Stimulated activated CD4-positive, alpha-beta T cell treated with anti-CD3 and anti-CD28 coated beads, Interleukin-4, amount 100 ng/mL, for 4 hours (primary cell): ENCODE measurements at regions not wholly inside any gene's neighbourhood (a gene's known extent, or its start where the extent isn't known, plus 50 kb on each side); places are given as distances from the start of the nearest gene placed in this dataset.
"Not testable (repeated sequence)": the region's sequence is repeated elsewhere in the genome, so short reads cannot be mapped to it uniquely, and the experiment has no call there.

Experiments
- DNase-seq, 2 experiments: peaks; one replicate each; pipeline ENCODE4 v3.0.0-alpha.2; 2020

DNA sequence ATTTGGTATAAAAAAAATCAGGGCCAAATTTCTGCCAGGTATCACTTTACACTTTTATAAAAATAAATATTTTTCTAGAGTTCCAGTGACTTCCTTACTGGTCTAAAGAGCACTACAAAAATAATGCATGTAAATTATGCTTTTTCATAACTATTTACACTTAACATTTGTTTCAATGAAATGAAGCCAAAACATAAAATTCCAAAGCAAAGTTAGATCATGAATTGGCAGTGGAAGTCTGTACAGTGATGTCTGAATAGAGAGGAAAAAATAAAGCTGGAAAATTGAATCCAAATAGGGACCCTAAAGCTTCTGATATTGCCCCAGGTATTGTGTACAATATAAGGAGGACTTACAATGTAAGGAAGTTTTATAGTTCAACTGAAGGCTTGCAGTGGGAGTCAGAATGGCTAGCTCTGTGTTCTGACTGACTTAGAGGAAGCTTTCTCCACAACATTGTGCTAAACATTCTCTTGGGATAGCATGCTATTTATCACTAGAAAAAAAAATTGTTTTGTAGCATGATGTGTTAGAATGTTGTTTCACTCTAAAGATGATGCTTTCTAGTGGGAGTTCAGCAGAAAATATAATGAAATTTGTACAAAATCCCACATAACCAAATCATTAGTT is 288.2 kb upstream of the UGT8 start:
- no peak for DNase-seq

GRCh38 chr4:114311787-114312186 is 286.8 kb upstream of the UGT8 start:
- DNase-seq: no peak

- no peak for DNase-seq
Measured at GRCh38 chr4:114312338-114312737, 286.3 kb upstream of the UGT8 start.

DNA sequence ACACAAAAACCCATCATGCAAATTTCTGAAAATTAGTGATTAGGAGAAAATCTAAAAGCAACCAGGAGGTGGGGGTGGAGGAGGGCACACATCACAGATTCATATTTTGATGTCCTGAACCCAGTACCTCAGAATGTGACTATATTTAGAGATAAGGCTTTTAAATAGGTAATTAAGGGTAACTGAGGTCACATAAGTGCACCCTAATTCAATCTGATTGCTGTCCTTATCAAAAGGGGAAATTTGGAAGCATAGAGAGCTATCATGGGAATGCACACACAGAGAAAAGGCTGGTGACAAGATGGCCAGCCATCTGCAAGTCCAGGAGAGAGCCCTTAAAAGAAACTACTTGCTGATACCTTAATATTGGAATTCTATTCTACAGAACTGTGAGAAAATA is 281.8 kb upstream of the UGT8 start:
- DNase-seq: no peak

DNA sequence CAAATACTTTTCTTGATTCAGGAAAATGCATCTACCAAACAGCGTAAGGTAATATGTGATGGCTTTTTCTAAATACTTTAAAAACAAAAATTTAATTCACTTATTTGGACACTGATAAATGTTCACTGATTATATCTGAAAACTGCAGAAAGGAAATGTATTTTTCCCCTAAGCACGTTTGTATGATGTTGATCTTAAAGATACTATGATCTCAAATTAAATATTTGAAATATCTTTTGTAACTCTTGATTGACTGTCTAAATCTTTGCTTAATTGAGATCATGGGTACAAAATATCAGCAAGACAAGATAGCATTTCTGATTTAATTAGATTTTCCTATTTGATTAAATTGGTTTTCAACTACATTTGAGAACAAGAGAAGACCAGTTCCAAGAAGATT is 281.0 kb upstream of the UGT8 start:
- no peak for DNase-seq

- no peak for DNase-seq
Measured at GRCh38 chr4:114318309-114318708, 280.3 kb upstream of the UGT8 start.

- no peak for DNase-seq
Measured at GRCh38 chr4:114320126-114320525, 278.5 kb upstream of the UGT8 start.

DNA sequence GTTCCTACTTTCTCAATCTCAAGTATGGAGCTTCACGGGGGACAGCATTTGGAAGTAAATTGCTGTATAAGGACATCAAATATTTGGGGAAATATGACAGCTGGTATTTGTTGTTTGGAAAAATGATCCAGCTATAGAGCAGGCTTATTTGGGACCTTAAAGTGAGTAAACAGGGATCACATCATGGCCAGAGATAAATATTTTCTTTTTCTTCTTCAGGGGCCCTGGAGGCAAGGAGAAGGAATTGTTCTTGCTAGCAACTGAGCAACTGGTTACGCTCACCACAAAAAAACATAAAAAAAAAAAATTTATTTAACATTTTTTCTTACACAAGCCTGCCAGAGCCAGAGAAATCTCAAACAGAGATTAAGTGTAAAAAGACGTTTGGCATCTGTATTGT is 277.2 kb upstream of the UGT8 start:
- DNase-seq: no peak

GRCh38 chr4:114323841-114324240 is 274.8 kb upstream of the UGT8 start:
- DNase-seq: no peak

DNA sequence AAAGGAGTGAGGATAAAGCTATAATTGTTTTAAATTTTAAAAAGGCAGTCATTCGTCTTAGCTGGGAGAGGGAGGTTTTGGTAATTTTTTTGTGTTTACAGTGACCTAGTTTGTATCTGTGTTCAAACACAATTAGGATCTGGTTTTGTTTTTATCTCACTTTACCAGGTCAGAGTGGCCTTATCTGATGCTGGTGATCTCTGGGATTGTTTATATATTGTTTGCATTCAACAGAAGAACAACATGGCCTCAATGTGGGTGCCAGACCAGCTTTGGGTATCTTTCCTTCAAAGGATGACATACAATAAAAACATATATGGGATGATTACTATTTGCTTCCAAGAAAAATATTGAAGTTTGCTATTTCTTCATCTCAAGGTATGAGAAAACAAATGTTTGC is 272.2 kb upstream of the UGT8 start:
- DNase-seq: no peak

DNA sequence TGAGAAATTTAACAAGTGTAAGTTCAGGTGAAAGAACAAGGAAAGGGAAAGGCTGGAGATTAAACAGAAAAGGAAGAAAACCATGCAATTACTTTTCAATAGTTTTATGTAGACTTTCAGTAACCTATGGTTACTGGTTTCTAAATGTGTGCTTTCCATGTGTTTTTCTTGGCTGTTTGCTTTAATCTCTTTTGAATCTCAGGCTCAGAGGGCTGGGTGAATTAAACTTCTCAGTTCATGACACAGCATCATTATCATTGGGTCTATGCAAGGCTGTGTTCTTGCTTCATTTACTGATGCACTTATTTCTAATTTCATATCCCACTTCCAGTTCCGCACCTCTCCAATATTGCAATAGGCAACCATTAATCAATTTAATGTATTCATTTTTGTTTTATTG is 266.5 kb upstream of the UGT8 start:
- no peak for DNase-seq

DNA sequence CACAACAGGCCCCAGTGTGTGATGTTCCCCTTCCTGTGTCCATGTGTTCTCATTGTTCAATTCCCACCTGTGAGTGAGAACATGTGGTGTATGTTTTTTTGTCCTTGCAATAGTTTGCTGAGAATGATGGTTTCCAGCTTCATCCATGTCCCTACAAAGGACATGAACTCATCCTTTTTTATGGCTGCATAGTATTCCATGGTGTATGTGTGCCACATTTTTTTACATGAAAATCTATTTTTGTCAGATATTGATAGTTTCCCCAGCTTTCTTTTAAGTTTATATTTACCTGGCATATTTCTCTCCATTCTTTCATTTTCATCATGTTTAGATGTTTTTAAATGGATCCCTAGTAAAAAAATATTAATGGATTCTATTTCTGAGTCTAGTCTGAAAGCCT is 264.2 kb upstream of the UGT8 start:
- not testable (repeated sequence) for DNase-seq

DNA sequence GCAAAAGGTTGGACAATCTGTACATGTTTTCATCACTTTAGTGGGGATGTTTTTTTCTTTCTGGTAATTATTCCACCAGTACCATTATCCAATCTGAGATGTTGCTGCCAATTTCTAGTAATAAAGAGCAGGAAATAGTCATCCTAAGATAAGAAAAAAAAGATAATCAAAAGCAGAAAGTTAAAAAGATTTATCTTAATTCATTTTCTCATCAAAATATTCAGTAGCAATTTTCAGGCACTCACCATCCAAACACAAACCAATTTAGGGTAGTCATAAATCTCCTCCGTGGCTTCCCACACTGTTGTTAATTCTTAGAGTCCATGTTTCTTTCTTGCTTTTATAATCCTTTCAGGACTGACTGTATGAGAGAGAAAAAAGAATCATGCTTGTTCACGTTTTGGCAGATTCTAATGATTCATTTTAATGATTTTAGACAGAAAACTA is 263.7 kb upstream of the UGT8 start:
- DNase-seq: no peak

- DNase-seq: no peak
Measured at GRCh38 chr4:114335339-114335738, 263.3 kb upstream of the UGT8 start.

DNA sequence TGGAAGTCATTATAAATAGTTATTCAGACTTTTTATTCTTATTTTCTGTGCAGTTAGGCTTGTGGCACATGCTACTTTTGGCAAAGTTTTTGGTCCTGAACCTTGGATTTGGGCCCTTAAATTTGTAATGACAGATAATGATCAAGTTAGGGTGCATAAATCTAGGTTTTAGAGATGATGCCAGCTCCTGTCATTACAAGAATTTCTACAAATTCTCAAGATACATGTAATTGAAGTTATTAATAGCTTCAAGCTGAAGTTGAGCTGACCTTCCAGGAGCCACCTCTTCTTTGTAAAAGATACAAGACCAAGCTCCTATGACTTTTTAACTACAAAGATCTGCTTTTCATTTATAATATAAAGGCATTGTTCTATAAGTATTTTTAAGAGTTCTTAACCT is 255.6 kb upstream of the UGT8 start:
- DNase-seq: no peak

- no peak for DNase-seq
Measured at GRCh38 chr4:114349543-114350175, 248.9 kb upstream of the UGT8 start.

DNA sequence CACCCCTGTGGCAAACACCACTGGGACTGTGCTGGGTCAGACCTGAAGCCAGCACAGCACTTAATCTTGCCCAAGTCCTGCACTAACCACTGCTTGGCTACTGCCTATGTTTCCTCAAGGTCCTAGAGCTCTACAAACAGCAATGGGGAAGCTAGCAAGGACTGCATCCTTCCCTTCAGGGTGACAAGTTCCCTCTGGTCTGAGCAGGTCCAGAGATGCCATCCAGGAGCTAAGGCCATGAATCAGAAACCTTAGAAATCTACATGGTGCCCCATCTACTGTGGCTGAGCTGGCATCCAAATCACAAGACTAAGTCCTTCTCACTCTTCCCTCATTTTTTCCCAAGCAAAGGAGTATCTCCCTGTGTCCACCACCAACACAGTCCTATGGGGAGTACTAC is 239.7 kb upstream of the UGT8 start:
- DNase-seq: no peak

GRCh38 chr4:114361249-114361648 is 237.4 kb upstream of the UGT8 start:
- no peak for DNase-seq

DNA sequence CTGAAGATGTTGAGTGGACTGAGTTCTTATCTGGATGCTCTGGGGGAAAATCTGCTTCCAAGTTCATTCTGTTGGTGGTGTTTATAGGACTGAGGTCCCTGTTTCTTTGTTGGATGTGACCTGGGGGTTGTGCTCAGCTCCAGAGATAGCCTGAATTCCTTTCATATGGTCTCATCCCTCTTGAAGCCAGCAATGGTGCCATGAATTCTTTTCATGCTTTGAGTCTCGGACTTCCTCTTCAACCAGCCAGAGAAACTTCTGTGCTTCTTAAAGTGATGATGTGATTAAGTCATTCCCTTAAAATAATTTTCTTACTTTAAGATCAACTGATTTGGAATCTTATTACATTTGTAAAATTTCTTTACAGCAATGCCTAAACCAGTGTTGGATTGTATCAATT is 233.8 kb upstream of the UGT8 start:
- no peak for DNase-seq

GRCh38 chr4:114365591-114365990 is 233.0 kb upstream of the UGT8 start:
- DNase-seq: no peak

- DNase-seq: no peak
Measured at GRCh38 chr4:114366368-114366767, 232.2 kb upstream of the UGT8 start.

DNA sequence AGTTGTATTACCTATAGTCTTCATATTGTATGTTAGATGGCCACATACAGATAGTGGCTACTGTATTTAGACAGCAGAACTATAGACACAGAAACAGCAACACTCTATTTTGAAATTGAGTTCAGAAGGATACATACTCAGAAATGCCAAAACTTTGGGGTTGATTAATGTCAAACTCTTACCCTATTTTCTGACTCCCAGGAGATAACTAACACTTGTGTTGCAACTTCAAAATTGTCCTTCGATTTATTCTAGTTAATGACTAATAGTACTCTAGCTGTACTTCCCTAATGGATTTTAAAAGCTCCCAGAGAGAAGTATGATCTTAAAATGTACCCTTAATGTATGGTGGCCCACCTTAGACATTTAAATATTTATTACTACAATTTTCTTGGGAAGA is 229.9 kb upstream of the UGT8 start:
- DNase-seq: no peak

DNA sequence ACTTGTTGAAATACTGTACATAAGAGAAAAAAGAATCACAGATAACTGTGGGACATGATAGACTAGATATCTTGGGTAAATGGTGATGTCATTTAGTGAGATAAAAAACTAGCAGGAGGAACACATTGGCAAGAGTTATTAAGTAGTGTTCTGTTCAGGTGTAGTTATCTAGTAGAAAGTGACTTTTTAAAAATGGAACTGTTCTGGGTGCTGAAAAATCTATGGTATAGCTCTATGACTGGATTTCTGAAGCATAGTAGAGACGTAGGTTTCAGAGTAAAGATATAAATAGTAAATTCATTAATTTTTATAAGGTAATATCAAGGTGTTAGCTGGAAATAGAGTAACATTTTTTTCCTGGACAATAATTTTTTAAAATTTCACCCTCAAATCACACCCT is 225.1 kb upstream of the UGT8 start:
- DNase-seq: no peak

DNA sequence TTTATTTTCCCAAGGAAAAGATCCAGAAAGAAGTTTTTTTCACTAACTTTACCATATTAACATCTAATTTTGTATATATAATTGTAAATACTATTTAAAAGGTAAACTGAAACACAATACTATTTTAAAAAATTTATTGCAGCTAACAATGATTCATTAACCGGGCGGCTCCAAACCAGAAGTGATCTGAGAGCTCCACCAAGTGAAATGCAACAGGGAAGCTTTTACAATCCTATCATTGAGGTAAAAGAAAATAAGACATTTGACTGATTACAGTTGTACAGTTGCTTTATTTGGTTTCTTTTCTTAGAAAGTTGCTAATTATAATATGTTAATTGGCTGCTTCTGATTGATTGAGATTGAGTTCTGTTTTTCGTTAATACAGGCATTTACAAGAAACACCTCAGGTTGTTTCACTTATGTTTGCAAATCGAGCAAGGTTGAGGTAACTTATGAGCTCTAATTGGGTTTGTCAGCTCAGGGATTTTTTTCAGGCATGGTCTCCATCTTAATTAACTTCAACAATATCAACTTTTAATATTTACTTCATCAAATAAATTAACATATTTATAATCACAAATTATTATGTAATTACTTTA is 220.2 kb upstream of the UGT8 start:
- DNase-seq: no peak

DNA sequence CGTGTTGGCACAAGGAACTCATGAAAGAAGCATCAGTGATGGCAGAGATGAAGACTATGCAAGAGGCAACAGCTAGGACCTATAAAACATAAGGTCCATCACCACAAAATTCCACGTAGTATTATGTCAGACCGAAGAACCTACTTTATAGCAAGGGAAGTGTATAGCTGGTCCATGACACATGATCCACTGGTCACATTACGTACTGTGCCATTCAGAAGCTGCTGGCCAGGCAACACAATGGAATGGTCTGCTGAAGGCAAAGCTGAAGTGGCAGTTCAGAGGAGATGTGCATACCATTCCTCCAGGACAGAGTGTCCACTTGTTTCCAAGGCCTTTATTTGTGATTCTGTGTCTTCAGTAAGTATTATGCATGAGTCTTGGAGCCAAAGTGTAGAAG is 215.5 kb upstream of the UGT8 start:
- DNase-seq: no peak
